NCI-H226 (cell line): ENCODE measurements at regions not wholly inside any gene's neighbourhood (a gene's known extent, or its start where the extent isn't known, plus 50 kb on each side); places are given as distances from the start of the nearest gene placed in this dataset.
A peak's percentile ranks its signal among the peaks of the same experiment; 100 is the strongest.

Experiments
- DNase-seq: peaks from one replicate; pipeline ENCODE4 v3.0.0-alpha.2; 2015

DNA sequence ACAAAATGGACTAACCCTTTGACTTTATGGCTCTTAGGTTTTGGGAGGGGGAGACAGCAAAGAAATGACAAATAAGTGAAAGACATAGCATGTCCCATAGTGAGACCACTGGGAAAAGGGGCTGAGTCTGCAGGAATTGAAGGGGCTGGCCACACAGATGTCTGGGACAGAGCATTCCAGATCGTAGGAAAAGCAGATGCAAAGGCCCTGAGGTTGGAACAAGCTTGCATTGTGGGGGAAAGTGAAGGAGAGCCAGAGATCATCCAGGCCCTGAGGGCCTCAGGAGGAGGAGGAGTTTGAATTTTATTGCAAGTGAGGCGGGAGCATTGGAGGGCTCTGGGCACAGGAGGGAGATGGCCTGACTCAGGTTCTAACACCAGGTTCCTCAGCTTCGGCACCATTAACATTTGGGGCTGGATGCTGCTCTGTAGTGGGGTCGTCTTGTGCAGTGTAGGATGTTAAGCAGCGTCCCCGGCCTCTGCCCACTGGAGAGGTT lies 97.5 kb downstream of the CEBPB start:
- no peak for DNase-seq

DNA sequence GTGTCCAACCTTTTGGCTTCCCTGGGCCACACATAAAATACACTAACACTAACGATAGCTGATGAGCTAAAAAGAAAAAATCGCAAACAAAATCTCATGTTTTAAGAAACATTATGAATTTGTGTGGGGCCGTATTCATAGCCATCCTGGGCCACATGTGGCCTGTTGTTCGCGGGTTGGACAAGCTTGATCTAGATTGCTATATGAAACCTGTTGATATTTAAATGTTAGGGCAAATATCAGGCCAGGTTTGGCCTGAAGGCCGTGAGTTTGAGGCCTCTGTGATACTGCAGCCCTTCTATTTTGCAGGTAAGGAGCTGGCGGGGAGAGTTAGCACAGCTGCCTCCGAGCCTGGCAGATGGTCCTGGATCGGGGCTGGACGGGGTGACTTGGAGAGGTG lies 99.0 kb downstream of the CEBPB start:
- DNase-seq = no peak

- DNase-seq = no peak
Measured at GRCh38 chr20:50290112-50290511, 99.5 kb downstream of the CEBPB start.

GRCh38 chr20:50290808-50291207 lies 100.2 kb downstream of the CEBPB start:
- no peak for DNase-seq

- DNase-seq = no peak
Measured at GRCh38 chr20:50291254-50292078, 100.8 kb downstream of the CEBPB start.

DNA sequence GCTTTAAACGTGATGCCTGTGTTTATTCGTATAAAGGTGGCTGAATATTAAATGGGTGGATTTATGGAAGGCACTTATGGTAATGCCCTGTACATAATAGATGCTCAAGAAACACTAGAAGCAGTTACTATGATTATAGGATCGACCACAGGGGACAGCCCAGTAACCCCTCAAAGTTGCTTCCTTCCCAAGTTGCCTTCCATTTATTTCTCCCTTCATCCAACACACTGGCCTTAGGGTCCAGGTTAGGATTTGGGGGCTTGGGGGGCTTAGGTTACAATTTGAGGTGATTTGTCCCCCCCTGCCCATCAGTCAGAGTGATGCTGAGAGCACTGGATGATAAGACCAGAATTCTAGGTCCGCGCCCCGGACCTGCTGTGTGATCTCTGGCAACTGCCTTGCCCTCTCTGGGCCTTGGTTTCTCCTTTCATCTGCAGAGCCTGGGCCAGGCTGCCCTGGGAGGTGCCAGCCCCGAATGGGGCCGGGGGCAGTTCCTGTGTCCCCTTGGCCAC lies 101.5 kb downstream of the CEBPB start:
- no peak for DNase-seq

DNA sequence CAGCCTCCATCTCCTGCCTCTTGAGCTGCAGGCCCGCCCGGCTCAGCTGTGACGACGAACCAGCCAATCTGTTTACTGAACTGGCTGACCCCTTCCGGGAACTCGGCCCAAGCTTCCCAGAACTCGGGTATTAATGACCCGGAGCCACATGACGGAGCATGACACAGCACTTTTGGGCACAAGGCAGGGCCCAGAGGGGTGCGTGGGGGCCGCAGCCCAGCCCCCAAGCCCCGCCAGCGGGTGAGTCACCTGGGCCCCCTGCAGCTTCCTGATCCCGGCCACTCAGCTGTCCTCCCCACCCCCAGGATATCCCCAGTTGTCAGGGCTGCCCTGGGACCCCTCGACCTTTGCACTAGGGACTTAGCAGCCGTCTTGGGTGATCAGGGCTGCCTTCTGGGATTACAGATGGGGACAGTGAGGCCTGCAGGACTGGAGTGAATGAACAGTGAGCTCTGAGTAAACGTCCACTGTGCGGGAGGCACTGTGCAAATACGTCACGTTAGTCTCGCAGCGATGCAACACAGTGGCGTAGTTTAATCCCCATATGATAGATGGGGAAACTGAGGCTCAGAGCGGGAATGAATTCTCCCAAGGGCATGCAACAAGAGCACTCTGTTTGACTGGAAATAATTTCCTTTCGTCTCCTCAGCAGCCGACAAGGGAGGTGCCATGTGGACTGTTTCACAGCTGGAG lies 102.1 kb downstream of the CEBPB start:
- peak; percentile 76 for DNase-seq

- DNase-seq = no peak
Measured at GRCh38 chr20:50293284-50294139, 102.9 kb downstream of the CEBPB start.

GRCh38 chr20:50294164-50295088 lies 103.8 kb downstream of the CEBPB start:
- no peak for DNase-seq

GRCh38 chr20:50295345-50295744 lies 104.7 kb downstream of the CEBPB start:
- no peak for DNase-seq

DNA sequence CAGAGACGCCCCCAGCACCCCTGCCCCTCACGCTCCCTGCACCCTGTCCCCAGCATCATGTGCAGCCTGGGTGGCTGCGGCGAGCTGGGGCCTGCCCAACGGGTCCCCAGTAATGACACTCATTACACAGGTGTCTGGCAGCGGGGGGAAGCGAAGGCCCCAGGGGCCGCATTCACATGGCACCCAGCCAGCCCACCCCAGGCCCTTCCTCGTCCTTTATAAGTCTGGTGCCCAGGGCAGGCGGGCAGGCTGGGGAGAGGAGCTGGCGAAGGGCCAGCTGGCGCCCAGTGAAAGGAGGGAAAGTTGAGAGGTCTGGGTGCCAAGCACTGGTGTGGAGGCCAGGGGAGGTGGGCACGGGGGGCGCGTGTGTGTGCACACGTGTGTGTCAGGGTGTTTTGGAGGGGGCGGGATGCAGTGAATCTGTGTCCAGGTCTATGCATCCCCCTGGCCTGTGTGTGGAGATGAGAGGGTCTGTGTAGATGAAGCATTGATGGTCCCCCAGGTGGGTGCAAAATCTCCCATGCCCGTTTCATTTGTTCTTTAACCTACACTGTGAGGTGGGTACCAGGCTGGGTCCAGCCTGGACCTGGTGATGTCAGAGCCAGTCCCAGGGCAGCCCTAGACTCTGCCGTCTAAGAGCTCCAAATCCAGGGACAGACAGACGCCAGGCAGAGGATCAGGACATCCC lies 105.3 kb downstream of the CEBPB start:
- DNase-seq = no peak

- no peak for DNase-seq
Measured at GRCh38 chr20:50296450-50297375, 106.1 kb downstream of the CEBPB start.

GRCh38 chr20:50297498-50298376 lies 107.1 kb downstream of the CEBPB start:
- DNase-seq = no peak

DNA sequence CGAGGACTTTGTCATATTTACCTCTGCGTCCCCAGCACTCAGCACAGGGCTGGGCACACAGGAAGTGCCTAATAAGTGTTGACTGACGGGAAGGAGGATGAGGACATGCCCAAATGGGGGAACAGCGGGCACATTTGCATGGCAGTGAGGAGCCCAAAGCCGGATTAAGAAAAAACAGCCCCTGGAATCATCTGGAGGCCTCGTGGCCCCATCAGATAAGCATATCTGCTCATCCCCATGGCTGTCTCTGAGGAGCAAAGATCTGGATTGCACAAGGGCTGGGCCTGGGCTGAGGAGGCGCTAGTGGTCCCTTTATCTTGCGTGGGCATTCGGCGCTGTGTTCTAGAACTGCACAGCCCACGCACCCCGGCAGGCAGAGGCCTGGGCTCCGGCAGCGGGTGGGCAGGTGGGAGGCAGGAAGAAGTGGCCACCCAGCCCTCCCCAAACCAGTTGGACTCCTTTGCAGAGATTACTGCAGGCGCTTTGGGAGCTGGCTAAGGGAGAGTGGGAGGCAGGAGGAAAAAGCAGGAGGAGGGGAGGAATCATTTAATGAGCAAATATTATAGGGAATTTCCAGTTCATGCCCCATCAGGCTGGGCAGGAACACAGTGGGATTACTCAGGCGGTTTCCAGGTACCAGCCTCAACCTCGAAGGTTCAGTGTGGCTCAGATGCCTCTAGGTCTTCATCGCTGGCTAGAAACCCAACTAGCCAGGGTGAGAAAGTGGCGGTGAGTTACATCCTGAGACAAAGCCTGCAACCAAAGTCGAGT lies 108.1 kb downstream of the CEBPB start:
- DNase-seq = no peak

DNA sequence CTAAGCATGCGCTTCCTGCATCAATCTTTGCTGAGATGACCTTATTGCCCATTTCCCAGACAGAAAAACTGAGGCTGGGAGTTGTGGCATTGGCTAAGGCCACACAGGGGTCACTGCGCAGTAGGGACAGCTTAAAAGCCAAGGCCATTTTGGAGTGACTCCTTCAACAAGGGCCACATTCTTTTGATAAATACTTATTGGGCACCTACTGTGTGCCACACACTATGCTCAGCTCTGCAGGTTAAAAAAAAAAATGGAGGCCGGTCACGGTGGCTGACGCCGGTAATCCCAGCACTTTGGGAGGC lies 108.6 kb downstream of the CEBPB start:
- DNase-seq = no peak

GRCh38 chr20:50301165-50301564 lies 110.5 kb downstream of the CEBPB start:
- DNase-seq = no peak

- no peak for DNase-seq
Measured at GRCh38 chr20:50301712-50302111, 111.1 kb downstream of the CEBPB start.

- no peak for DNase-seq
Measured at GRCh38 chr20:50302341-50303057, 111.9 kb downstream of the CEBPB start.
